LNCaP clone FGC (cell line): ENCODE measurements at regions not wholly inside any gene's neighbourhood (a gene's known extent, or its start where the extent isn't known, plus 50 kb on each side); places are given as distances from the start of the nearest gene placed in this dataset.
A peak's percentile ranks its signal among the peaks of the same experiment; 100 is the strongest.

ENCODE experiments used
- DNase-seq: peaks from one replicate; pipeline ENCODE4 v3.0.0-alpha.2; 2011; ENCODE audit warnings: low read depth
- H3K4me3 ChIP-seq: 2 replicates; pipeline ENCODE4 v1.5.1; 2011; ENCODE audit warnings: mild to moderate bottlenecking, low read depth, low read length, control low read depth
- TF ChIP-seq, protein P1 (sequence below): IDR thresholded peaks from 2 replicates; pipeline ENCODE4 v1.5.1; 2012; ENCODE audit warnings: mild to moderate bottlenecking; ENCODE audit not compliant: control insufficient read depth, insufficient read depth; ENCODE audit errors: extremely low read depth

DNA sequence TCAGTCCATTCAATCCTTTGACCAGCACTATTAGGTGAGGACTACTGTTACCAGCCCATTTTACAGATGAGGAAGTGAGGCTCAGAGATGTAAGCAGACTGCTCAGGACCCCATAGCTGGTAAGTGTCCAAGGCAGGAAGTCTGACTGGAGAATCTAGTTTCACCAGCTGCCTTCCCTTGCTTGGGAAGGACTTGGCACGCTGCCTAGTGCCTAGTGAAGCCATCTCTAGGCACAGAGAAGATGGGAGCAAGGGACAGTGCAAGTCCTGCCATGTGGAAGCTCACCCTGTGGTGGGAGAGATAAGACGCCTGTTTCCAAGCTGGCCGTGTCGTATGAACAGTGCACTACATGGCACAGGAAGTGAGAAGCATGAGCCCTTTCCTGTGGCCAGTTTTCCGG, 111.8 kb upstream of the TMC3 start:
- H3K4me3 ChIP-seq, result no peak overlapping the region
- DNase-seq, result peak; percentile 25
- TF ChIP-seq, protein P1, sequence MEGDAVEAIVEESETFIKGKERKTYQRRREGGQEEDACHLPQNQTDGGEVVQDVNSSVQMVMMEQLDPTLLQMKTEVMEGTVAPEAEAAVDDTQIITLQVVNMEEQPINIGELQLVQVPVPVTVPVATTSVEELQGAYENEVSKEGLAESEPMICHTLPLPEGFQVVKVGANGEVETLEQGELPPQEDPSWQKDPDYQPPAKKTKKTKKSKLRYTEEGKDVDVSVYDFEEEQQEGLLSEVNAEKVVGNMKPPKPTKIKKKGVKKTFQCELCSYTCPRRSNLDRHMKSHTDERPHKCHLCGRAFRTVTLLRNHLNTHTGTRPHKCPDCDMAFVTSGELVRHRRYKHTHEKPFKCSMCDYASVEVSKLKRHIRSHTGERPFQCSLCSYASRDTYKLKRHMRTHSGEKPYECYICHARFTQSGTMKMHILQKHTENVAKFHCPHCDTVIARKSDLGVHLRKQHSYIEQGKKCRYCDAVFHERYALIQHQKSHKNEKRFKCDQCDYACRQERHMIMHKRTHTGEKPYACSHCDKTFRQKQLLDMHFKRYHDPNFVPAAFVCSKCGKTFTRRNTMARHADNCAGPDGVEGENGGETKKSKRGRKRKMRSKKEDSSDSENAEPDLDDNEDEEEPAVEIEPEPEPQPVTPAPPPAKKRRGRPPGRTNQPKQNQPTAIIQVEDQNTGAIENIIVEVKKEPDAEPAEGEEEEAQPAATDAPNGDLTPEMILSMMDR, result no peak

DNA sequence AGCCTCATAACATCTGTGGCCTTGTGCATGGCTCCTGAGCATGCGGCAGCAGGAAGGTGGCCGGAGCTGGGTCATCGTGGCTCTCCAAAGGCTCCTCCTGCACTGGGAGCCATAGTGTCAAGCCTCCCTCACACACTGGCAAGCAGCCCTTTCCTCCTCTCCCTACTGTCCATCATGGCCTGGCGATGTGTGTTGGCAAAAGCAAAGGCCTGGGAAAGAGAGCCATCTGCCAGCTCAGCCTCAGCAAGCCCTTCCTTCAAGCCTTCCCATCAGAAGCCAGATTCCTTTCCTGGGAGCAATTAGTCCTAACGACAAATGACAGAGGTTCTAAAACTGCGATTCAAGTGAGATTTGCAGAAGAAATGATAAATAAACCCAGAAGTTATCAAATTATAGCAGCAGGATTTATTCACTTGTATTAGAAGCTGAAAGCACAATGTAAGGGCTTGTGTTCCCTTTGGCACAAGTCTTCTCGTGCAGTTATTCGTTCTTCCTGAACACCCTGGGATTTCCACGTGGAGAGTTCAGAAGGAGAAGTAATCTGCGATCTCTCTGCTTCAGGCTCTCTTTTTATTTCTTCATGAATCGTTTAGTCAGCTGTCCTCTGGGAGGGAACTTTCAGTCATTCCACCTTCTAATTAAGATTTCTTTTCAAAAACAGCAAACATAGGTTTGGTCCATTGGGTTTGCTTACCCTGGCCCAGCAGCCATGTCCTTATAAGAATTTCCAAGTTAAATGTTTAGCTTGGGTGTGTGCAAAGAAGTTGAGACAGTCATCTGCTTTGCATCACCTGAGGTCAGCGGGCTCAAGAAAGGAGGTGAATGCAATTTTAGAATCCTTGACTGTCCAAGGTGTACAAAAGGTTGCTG, 110.3 kb upstream of the TMC3 start:
- TF ChIP-seq, protein P1, result no peak
- no peak for DNase-seq
- H3K4me3 ChIP-seq, result no peak overlapping the region

DNA sequence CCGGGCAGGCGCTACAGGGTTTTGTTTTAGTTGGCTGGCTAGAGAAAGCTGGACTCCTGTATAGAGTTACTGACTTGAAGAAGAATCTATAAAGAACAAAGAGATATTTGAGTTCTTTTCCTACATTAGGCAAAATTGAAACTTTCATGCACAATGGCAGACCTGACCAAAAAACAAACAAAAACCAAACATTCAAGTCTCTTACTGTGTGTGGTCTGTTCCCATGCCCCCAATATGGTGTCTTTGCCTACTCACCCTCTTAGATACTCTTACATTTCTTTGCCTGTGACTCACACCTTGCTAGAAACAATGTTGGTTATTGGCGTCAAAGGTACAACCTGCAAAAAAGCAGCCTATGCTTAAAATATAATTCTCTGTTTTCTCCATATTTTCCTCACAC, 109.5 kb upstream of the TMC3 start:
- DNase-seq, result no peak
- H3K4me3 ChIP-seq, result no peak overlapping the region
- TF ChIP-seq, protein P1, result no peak

DNA sequence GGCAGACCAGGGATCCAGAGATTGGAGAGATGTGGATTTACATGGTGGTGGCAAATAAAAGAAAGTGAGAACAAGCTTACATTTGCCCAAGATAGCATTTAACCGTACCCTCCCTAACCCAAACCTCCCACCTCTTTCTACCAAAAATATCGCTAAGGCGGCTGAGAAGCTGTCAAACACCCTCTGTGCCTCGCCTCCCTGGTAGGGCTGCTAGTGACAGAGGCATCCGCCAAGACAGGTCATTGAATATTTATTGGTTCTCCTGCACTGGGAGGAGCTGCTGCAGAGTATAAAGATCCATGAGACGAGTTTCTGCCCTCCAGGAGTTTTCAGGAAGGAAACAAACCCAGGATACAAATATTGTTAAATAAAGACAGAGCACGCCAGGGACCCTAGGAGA, 107.3 kb upstream of the TMC3 start:
- no peak overlapping the region for H3K4me3 ChIP-seq
- TF ChIP-seq, protein P1, result no peak
- DNase-seq, result no peak

DNA sequence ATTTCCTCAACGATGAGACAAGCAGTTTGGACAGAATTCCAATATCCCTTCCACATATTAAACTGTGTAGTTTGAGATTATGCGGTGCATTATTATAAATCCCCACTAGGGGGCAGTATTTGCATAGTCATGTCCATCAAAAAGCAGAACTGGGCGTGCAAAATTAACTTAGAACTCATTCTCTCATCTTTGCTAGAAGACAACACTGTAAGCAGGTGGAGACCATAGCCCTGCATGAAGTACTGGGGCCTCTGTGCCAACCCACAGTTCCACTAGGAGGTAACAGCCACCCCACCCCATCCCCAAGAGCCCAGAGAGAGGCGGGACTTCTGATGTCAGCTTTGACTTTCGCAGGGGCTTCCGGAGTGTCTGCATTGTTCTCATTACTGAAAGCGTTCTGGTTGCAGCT, 106.6 kb upstream of the TMC3 start:
- TF ChIP-seq, protein P1, result peak; percentile 63
- no peak overlapping the region for H3K4me3 ChIP-seq
- peak; percentile 34 for DNase-seq

DNA sequence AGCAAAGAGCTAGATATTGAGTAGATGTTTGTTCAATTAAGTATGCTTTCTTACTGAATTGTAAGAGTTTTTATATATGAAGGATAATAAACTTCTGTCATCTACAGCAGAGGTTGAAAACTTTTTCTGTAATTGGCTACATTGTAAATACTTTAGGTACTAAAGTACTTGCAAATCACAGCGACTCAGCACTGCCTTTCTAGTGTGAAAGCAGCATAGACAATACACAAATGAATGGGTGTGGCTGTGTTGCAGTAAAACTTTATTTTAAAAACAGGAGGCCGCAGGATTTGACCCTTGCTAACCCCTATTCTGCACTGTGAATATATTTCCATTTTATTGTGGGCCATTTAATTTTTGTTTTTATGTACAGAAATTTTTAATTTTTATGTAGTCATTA, 104.3 kb upstream of the TMC3 start:
- no peak for DNase-seq
- TF ChIP-seq, protein P1, result no peak
- no peak overlapping the region for H3K4me3 ChIP-seq

DNA sequence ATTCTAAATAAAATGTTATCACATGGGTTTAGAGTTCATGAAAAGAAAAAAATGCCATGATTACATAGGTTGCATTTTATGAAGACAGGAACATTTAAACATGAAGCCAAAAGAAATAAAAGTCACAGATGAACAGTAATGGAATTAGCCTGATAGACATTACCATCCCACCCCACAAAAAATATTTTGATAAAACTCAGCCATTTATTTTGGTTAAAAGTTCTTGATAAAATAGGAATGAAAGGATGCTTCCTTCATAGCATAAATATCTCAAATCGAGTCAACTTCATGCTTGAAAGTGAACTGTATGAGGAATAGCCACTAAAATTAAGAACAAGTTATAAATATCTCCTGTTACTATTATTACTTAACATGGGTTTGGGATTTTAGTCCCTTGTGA, 101.9 kb upstream of the TMC3 start:
- TF ChIP-seq, protein P1, result no peak
- no peak for DNase-seq
- no peak overlapping the region for H3K4me3 ChIP-seq
